Vagina (tissue), 2 donors: ENCODE measurements at regions not wholly inside any gene's neighbourhood (a gene's known extent, or its start where the extent isn't known, plus 50 kb on each side); places are given as distances from the start of the nearest gene placed in this dataset.

Experiments
- DNase-seq, 2 donors: peaks; one replicate each; pipeline ENCODE4 v3.0.0-alpha.2; 2017; ENCODE audit errors: extremely low spot score in 2 of 2
- H3K27ac ChIP-seq: fragments of 200-600 bp; sonication (generic); one replicate; pipeline ENCODE4 v1.5.1; 2019
- H3K27me3 ChIP-seq: fragments of 200-600 bp; sonication (generic); one replicate; pipeline ENCODE4 v1.5.1; 2019
- H3K36me3 ChIP-seq, 2 donors: fragments of 200-600 bp; sonication (generic); one replicate each; pipeline ENCODE4 v1.5.1; 2017 to 2019
- H3K4me1 ChIP-seq: fragments of 200-600 bp; sonication (generic); one replicate; pipeline ENCODE4 v1.5.1; 2019
- H3K4me3 ChIP-seq, 2 donors: fragments of 200-600 bp; sonication (generic); 1 replicate in 1 of 2; 2 replicates in 1 of 2; pipeline ENCODE4 v1.5.1; 2016 to 2019
- H3K9me3 ChIP-seq: fragments of 200-600 bp; sonication (generic); one replicate; pipeline ENCODE4 v1.5.1; 2019
- POLR2A ChIP-seq, 2 donors: fragments of 450-650 bp; IDR thresholded peaks; one replicate each; pipeline ENCODE4 v1.6.1; 2017; ENCODE audit warnings: antibody characterized with exemption in 2 of 2, mild to moderate bottlenecking in 2 of 2, moderate library complexity in 2 of 2
- POLR2AphosphoS5 ChIP-seq, 2 donors: sonication (generic); formaldehyde crosslinking; IDR thresholded peaks; one replicate each; pipeline ENCODE4 v1.9.0; 2017; ENCODE audit warnings: antibody characterized with exemption in 2 of 2, mild to moderate bottlenecking in 2 of 2, low read depth in 1 of 2; ENCODE audit not compliant: insufficient read depth in 1 of 2
- intact Hi-C: fragments of 100-400 bp; cut with DNase I; formaldehyde crosslinking; loops from one replicate; pipeline ENCODE4 v1.15.1; 2023
- TF ChIP-seq, protein P1 (sequence below), 3 experiments: fragments of 450-650 bp in 2 of 3; fragments of 200-600 bp in 1 of 3; sonication (generic) in 1 of 3; IDR thresholded peaks; one replicate each; pipeline ENCODE4 v1.5.1; 2017 to 2019; ENCODE audit warnings: antibody characterized with exemption in 3 of 3, mild to moderate bottlenecking in 2 of 3, moderate library complexity in 2 of 3

GRCh38 chr7:67455508-67455907, 458.9 kb downstream of the TYW1 start:
- H3K9me3 ChIP-seq = no peaks in the 10 kb centered on the region
- H3K4me1 ChIP-seq = no peaks in the 10 kb centered on the region
- intact Hi-C loops = no loop called here
- H3K36me3 ChIP-seq = no peaks in the 10 kb centered on the region
- DNase-seq = no peak
- H3K27me3 ChIP-seq = no peaks in the 10 kb centered on the region
- no peak overlapping the region for H3K4me3 ChIP-seq
- TF ChIP-seq POLR2AphosphoS5 (IDR thresholded peaks at IDR 0.05; ENCODE audit: insufficient read depth in 1 of 2, low read depth in 1 of 2) = no peak
- TF ChIP-seq POLR2A (IDR thresholded peaks at IDR 0.05) = no peak
- TF ChIP-seq, protein P1, sequence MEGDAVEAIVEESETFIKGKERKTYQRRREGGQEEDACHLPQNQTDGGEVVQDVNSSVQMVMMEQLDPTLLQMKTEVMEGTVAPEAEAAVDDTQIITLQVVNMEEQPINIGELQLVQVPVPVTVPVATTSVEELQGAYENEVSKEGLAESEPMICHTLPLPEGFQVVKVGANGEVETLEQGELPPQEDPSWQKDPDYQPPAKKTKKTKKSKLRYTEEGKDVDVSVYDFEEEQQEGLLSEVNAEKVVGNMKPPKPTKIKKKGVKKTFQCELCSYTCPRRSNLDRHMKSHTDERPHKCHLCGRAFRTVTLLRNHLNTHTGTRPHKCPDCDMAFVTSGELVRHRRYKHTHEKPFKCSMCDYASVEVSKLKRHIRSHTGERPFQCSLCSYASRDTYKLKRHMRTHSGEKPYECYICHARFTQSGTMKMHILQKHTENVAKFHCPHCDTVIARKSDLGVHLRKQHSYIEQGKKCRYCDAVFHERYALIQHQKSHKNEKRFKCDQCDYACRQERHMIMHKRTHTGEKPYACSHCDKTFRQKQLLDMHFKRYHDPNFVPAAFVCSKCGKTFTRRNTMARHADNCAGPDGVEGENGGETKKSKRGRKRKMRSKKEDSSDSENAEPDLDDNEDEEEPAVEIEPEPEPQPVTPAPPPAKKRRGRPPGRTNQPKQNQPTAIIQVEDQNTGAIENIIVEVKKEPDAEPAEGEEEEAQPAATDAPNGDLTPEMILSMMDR (IDR thresholded peaks at IDR 0.05) = no peak
- no peak overlapping the region for H3K27ac ChIP-seq

DNA sequence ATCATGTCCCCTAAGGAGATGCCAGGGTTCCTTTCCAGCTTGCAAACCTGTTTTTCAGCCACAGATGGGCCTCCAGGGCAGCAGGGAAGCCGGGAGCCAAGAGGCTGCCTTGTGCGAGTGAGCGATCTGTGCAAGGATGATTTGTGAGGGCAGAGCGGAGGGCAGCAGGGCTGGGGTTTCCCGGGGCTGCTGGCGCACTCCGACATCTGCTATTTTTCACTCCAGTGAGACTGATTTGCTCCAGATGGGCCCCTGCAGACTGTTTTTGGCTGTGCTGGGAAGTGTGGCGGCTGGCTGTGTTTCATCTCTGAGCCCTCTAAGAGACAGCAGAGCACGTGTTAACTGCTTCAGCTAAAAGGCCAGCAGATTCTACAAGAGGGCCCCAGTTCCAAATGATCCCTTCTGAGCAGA, 466.2 kb downstream of the TYW1 start:
- Histone ChIP-seq H3K27ac (no peak overlapping the region), H3K4me3 (no peak overlapping the region), H3K4me1 (peaks cover 15% of the 10 kb centered on the region), H3K36me3 (no peaks in the 10 kb centered on the region), H3K27me3 (no peaks in the 10 kb centered on the region), H3K9me3 (no peaks in the 10 kb centered on the region)
- no peak for DNase-seq
- TF ChIP-seq, protein P1 (IDR thresholded peaks at IDR 0.05) = no peak
- peak in 1 of 2 donors; percentile 82 for TF ChIP-seq POLR2AphosphoS5 (IDR thresholded peaks at IDR 0.05; ENCODE audit: insufficient read depth in 1 of 2, low read depth in 1 of 2)
- intact Hi-C loops = no loop called here

GRCh38 chr7:67463316-67463715, 466.7 kb downstream of the TYW1 start:
- intact Hi-C loops = no loop called here
- H3K4me3 ChIP-seq = no peak overlapping the region
- peaks cover 15% of the 10 kb centered on the region for H3K4me1 ChIP-seq
- DNase-seq = no peak
- no peak for TF ChIP-seq POLR2AphosphoS5 (IDR thresholded peaks at IDR 0.05; ENCODE audit: insufficient read depth in 1 of 2, low read depth in 1 of 2)
- TF ChIP-seq, protein P1 (IDR thresholded peaks at IDR 0.05) = no peak
- TF ChIP-seq POLR2A (IDR thresholded peaks at IDR 0.05) = no peak
- H3K27me3 ChIP-seq = no peaks in the 10 kb centered on the region
- no peaks in the 10 kb centered on the region for H3K36me3 ChIP-seq
- H3K9me3 ChIP-seq = no peaks in the 10 kb centered on the region
- H3K27ac ChIP-seq = no peak overlapping the region

GRCh38 chr7:67463983-67464382, 467.4 kb downstream of the TYW1 start:
- no peaks in the 10 kb centered on the region for H3K27me3 ChIP-seq
- no peak overlapping the region for H3K27ac ChIP-seq
- H3K9me3 ChIP-seq = no peaks in the 10 kb centered on the region
- intact Hi-C loops = no loop called here
- H3K36me3 ChIP-seq = no peaks in the 10 kb centered on the region
- peaks cover 15% of the 10 kb centered on the region for H3K4me1 ChIP-seq
- DNase-seq = no peak
- H3K4me3 ChIP-seq = no peak overlapping the region
- TF ChIP-seq, protein P1 (IDR thresholded peaks at IDR 0.05) = no peak
- no peak for TF ChIP-seq POLR2AphosphoS5 (IDR thresholded peaks at IDR 0.05; ENCODE audit: insufficient read depth in 1 of 2, low read depth in 1 of 2)
- no peak for TF ChIP-seq POLR2A (IDR thresholded peaks at IDR 0.05)

DNA sequence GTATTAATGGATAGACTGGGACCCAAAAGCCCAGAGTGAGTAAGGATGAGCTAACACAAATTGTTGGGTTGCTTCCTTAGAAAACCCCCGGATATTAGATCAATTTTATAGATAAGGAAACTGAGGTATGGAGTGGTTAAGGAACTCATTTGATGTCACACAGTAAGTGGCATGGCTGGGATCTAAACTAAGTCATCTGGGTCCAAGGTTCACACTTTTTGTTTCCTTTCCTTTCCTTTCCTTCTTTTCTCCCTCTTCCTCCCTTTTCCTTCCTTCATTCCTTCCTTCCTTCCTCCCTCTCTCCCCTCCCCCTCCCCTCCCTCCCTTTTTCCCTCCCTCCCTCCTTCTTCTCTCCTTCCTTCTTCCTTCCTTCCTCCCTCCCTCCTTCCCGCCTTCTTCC, 469.5 kb downstream of the TYW1 start:
- TF ChIP-seq POLR2A (IDR thresholded peaks at IDR 0.05) (no peak), POLR2AphosphoS5 (IDR thresholded peaks at IDR 0.05; ENCODE audit: insufficient read depth in 1 of 2, low read depth in 1 of 2) (no peak)
- TF ChIP-seq, protein P1 (IDR thresholded peaks at IDR 0.05) = no peak
- intact Hi-C loops = no loop called here
- Histone ChIP-seq H3K27me3 (no peaks in the 10 kb centered on the region), H3K27ac (no peak overlapping the region), H3K9me3 (no peaks in the 10 kb centered on the region), H3K36me3 (no peaks in the 10 kb centered on the region), H3K4me1 (peaks cover 15% of the 10 kb centered on the region), H3K4me3 (no peak overlapping the region)
- no peak for DNase-seq
